Loucy (cell line): ENCODE measurements at regions not wholly inside any gene's neighbourhood (a gene's known extent, or its start where the extent isn't known, plus 50 kb on each side); places are given as distances from the start of the nearest gene placed in this dataset.

Source experiments
- CTCF ChIP-seq: fragments of 200-600 bp; sonication (generic); conservative IDR thresholded peaks from 2 replicates; pipeline ENCODE4 v1.5.1; 2014; ENCODE audit warnings: mild to moderate bottlenecking, antibody characterized with exemption, low read length
- EZH2phosphoT487 ChIP-seq: fragments of 200-600 bp; IDR thresholded peaks from 2 replicates; pipeline ENCODE4 v1.6.1; 2018; ENCODE audit warnings: antibody characterized with exemption, mild to moderate bottlenecking, moderate library complexity, borderline replicate concordance

- TF ChIP-seq CTCF (no peak), EZH2phosphoT487 (no peak)
Measured at GRCh38 chr2:147273106-147273505, 571.7 kb upstream of the ACVR2A start.
